GM19240 (cell line): ENCODE measurements at regions not wholly inside any gene's neighbourhood (a gene's known extent, or its start where the extent isn't known, plus 50 kb on each side); places are given as distances from the start of the nearest gene placed in this dataset.

Experiments used
- DNase-seq: peaks from one replicate; pipeline ENCODE4 v3.0.0; 2011; ENCODE audit warnings: low spot score; ENCODE audit not compliant: insufficient read length

GRCh38 chr18:49662506-49662905 is 100.6 kb downstream of the LIPG start:
- DNase-seq, result no peak

- no peak for DNase-seq
Observed at GRCh38 chr18:49658823-49659404, 97.1 kb downstream of the LIPG start.

GRCh38 chr18:49656073-49656692 is 94.3 kb downstream of the LIPG start:
- DNase-seq, result no peak

GRCh38 chr18:49655266-49656072 is 93.6 kb downstream of the LIPG start:
- no peak for DNase-seq

- DNase-seq, result no peak
Observed at GRCh38 chr18:49654347-49654746, 92.5 kb downstream of the LIPG start.

GRCh38 chr18:49652881-49653724 is 91.2 kb downstream of the LIPG start:
- no peak for DNase-seq

- DNase-seq, result no peak
Observed at GRCh38 chr18:49651033-49651432, 89.2 kb downstream of the LIPG start.

GRCh38 chr18:49650426-49650891 is 88.6 kb downstream of the LIPG start:
- DNase-seq, result no peak

GRCh38 chr18:49648811-49649210 is 87.0 kb downstream of the LIPG start:
- no peak for DNase-seq
